ENCODE measurements at regions not wholly inside any gene's neighbourhood (a gene's known extent, or its start where the extent isn't known, plus 50 kb on each side); places are given as distances from the start of the nearest gene placed in this dataset.
A peak's percentile ranks its signal among the peaks of the same experiment; 100 is the strongest.

DNA sequence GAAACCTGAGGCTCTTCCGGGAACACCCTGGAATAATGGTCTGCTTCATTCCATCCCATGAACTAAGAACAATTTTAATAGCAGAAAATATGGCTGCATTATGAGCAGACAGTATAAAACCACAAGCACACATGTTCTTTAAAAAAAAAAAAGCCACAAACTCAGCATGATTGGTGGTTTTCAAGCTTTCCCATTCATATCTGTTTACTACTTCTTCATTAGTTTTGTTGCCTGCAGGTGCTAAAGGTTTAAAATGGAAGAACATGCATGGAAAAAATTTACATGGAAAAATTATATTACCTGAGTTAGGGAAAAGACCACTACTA is 137.9 kb upstream of the HES1 start:
- no peak for DNase-seq

DNA sequence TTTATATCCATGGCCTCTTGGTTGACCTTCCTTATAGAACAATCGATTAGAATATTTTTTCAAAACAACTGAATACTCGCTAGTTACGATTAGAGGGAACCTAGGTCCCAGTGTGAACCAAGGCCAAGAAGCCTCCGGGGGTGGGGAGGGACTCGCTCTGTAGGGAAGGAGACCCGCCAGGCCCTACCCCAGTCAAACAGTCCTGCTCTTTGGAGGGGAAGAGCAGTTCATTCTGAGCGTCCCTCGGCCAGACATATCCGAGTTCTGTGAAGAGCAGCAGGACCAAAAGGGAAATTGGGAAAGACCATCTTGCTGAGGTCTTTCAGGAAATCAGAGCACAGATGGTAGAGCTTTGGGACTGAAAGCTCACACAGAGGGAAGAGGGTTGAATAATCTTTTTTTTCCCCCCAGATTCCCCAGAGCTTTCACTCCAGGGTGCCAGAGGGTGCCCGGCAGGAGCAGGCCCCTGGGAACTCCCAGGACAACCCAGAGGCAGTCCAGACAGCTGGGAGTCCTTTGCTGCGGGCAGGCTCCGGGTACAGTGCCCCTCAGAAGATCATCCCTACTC is 137.2 kb upstream of the HES1 start:
- DNase-seq: no peak

DNA sequence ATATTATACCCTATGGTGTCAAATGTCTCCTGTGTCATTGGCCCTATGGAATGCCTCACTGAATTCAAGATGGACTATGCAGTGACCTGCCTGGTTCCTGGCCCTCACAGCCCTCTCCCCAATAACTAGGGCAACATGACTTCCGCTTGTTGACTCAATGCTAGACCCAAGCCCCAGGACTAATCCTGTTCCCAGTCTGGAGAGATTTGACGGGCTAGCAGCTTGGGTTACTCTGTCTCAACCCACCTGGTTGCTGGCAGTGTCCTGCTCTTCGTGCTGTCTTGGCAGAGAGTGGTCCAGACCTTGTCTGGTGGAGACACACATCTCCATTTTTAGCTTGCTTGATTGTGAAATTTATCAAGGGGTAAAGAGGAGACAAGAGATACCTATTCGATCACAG is 135.8 kb upstream of the HES1 start:
- DNase-seq: no peak

DNA sequence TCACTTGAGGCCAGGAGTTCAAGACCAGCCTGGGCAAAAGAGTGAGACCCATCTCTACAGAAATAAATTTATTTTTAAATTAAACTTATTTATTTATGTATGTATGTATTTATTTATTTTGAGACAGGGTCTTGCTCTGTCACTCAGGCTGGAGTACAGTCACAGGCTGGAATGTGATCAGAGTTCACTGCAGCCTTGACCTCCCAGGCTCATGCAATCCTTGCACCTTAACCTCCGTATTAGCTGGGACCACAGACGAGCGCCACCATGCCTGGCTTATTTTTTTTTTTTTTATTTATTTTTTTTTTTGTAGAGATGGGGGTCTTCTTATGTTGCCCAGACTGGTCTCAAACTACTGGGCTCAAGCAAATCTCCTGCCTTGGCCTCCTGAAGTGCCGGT is 135.2 kb upstream of the HES1 start:
- no peak for DNase-seq

DNA sequence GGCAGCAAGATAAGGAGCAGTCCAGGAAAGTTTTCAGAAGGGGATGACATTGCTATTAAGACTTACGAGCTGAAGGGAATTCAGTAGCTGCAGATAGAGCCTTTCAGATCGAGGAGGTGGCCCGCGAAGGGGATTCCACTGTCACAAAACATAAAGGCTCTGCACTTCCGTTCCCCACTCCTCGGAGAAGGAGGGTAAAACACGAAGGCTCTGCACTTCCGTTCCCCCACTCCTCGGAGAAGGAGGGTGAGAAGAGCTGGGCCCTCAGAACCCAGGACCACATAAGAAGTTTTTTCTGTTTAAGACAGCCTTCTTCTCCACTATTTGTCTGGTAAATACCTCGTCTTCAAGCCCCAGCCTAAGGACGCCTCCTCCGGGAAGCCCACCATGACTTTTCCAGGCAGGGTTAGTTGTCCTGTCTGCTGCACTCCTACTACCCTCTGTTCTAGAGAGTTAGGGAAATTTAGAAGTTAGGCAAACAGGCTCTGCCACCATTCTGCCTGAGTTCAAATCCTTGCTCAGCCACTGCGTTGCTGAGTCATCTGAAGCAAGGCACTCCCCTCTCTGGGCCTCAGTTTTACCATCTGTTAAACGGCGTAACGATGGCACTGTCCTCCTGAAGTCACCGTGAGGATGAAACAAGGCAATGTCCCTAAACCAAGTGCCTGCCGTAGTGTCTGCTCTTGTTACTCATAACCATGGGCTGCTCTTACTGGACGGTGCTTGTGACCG is 134.1 kb upstream of the HES1 start:
- no peak for DNase-seq

DNA sequence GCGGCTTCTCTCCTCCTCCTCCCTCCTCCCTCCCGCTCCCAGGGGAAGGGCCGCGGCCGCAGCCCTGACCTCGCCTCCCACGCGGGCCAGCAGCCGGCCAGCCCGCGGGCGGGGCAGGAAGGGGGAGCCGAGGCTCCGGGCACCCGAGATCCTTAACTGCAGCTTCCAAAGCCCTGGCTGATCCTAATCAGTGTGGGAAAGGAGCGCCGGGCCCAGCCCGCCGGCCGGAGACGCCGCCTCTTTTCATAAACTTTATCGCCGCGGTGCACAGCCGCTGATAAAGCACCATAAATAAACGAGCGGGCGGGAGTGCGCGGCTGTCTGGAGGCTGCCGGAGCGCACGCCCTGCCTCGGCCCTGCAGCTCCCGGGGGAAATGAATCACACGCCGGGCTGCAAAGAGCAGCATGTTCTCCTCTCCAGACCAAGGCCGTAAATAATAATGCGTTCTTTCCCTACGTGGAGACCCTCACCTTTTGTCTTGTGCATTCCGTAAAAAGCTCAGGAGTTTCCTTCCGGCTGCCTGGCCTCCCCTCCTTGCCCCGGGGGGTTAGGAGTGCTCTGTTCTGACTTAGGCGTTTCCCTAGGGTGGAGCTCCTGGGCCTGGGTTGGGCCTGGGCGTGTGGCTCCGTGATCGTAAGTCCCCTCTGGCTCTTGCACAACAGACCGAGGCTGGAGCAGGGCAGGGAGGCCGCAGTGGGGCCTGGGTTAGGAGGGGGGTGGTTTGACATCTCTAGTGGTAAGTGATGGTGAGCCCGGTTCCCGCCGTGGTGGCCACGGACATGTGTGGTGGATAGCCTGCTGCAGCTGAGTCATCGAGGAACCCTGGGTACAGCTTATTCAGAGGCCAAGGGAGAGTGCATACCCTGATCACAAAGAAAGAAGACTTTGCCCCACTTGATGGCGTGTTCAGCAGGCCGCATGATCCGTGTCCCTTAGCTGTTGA is 132.6 kb upstream of the HES1 start:
- DNase-seq: peak; percentile 95

DNA sequence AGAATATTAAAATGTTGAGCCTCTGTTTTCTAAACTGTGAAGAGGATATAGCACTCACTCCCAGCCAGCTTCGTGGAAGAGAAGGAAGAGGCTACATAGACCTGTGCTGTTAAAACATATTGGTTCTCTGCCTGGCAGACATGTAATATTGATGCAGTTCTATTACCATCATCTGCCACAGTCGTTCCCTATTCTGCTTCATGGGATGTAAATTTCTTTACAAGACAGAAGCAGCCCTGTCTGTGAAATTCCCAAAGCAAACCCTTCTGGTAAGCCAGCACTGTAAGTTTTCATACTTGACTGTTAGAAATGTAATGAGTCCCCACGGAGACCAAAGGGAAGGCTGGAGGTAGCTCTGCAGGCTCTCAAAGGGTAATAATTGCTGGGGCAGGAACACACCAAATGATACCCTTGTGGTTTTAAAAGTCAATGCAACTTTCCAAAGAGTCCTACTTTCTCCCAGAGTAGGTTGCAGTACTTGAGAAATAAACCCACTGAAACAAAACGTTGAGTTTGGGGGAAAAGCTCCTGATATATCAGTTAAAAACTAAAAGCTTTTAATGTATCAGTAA is 129.9 kb upstream of the HES1 start:
- no peak for DNase-seq

DNA sequence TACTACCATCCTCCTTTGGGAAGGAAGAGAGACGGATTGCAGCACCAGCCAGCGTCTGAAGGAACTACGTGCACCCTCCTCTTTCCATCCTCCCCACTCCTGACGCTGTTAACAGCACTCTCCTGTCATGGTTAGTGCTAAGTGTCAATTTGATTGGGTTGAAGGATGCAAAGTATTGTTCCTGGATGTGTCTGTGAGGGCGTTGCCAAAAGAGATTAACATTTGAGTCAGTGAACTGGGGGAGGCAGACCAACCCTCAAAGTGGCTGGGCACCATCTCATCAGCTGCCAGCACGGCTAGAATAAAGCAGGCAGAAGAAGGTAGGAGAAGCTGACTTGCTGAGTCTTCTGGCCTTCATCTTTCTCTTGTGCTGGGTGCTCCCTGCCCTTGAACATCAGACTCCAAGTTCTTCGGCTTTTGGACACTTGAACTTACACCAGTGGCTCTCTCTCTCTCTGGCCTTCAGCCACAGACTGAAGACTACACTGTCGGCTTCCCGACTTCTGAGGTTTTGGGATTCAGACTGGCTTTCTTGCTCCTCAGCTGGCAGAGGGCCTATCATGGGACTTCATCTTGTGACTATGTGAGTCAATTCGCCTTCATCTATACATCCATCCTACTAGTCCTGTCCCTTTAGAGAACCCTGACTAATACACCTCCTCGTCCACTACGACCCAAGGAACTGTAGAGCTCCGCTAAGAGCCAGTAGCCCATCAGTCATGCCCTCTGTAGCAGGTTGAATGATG is 128.2 kb upstream of the HES1 start:
- DNase-seq: no peak

DNA sequence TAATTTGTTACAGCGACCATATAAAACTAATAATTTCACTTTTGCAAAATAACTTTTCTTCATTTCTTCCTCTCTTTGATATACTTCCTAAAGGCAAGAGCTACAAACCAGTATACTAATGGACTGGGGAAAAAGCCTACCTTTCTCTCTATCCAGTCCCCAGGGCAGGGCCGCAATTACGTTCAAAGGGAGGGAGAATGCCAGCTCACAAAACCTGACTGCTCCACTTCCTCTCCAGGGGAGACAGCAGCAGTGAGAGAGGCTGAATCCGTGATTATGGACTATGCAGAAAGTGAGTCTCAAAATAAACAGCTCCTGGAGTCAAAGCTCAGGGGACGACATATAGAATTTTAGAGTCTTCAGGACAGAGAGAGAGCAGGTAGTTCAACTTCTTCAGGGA is 126.9 kb upstream of the HES1 start:
- DNase-seq: no peak

DNA sequence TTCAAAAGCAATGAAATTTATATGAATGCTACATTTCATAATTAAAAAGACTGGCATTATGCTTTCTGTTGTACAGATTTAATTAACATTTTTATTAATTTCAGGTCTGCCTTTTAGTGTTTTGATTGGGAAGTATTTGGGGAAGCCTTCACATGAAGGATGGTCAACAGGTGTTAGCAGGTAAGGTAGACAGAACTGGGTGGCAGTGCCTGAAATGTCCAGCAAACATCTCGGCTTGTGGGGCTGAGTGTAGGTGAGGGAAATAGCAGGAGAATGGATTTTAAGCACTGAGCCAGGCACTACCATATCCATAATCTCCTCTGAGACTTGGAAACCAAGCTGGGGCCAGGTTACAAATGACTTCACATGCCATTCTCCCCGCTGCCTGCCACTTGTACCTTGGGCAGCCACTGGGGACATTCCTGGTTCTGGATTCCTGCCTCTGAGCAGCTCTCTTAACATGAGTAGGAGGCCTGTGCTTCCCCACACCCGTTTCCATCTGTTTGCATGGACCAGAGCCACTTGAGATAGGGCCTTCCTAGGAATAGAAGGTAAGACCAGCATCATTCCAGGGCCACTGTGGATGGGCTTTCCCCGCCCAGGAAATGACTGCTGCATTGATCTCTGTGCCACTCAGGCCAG is 125.9 kb upstream of the HES1 start:
- no peak for DNase-seq

DNA sequence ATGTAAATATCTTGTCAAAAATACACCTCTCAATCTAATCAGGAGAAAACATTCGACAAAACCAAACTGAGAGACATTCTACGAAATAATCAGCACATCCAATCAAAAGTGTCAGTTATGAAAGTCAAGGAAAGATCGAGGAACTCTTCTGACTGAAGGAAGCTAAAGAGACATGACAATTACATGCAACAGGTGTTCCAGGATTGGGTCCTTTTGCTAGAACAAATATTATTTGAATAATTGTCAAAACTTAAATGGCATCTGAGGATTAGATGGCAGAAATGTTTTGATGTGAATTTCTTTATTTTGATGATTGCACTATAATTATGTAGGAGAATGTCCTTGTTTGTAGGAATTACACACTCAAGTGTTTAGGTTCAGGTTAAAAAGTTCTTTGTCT is 124.1 kb upstream of the HES1 start:
- DNase-seq: no peak

DNA sequence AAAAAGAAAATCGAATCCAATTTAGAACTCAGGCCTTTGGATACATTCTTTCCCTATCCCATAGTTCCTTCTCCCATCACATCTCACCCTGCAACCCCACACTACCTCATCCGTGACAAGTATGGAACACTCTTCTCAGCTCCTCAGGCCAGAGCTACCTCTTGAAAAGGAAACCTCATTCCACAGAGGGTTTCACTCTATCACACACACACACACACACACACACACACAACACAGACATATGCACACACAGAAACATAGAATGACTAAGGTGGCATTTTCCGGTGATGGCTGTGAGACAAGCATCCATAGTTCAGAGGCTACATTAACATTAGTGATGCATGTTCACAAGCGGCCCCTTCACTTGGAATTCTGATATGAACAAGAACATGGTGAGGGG is 122.0 kb upstream of the HES1 start:
- no peak for DNase-seq

DNA sequence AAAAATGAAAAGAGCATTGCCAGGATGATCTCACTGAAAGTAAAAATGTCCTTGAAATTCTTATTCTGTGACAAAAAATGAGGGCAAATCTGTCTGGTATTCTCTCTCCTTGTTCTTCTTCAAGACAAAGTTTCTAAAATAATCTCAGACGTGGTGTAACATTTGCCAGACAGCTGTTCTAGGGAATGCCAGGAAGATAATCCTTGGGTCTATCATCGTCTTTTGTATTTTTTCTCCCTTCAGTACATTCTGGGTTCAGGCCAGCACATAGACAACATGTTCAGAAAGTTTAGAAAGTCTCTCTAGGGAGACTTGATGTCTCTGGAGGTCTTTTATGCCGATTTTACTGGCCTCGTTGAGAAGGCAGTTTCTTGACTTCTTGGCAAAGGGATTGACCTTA is 121.2 kb upstream of the HES1 start:
- no peak for DNase-seq

DNA sequence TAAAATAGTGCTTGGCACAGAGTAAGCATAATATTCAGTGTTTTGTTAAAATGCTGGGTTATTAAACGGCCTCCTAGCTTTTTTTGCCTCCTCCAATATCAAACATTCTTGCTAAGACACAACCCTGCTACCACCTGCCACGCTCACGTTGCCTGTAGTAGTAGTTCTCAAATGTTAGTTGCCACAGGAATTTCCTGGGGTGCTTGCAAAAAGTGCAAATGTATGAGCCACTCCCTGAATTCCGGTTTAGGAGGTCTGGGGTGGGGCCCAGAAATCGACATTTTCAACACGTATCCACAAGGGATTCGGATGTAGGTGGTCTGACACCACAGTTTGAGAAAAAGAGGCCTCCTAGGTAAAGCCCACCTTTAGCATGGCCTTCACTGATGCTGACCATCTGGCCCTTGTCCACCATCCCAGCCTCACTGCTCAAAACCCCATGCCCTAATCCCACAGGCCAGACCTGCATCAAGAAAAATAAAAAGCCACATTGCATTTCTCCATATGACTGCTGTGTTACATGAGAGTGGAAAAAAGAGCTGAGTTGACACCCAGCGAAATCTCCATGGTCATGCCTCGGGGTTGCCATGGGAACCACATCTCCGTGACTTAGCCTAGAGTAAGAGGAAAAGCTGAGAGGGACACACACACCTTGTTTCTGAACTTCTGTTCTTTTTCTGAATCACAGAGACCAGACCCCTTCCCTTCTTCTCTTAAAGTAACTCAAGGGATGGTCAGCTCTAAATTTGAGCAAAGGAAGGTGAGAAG is 116.4 kb upstream of the HES1 start:
- no peak for DNase-seq

DNA sequence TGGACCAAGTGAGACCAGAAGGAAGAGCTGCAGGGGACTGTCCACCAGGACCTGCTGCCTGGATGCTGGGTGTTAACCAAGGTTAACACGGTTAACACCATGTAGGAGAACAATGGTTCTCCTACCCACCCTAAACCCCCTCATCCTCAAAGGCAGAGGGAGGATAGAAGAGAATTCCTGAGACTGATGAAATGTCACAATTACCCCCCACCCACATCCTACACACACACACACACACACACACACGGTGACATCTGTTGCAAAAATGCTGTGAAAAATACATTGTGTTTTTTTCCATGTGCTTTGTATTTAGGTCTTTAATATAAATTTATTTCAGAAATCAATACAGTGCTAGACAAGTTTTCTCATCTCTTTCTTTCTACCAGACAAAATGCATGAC is 113.9 kb upstream of the HES1 start:
- DNase-seq: no peak

DNA sequence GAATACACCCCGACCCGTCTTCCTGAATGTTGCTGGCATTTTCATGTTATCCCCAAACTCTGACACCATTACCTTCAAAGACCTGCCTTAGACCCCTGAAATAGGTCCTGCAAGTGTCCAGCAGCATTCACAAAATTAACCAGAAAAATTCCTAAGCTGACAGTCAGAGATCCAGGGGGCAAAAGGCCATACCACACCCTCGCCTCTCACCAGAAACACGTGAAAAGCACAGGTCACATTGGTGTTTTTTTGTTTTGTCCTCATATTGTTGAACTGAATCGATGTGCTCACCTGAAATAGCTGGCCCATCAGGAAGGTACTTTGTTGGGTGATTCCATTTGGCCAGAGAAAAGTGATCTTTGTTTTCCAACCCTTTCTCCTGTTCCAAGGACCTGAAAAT is 113.1 kb upstream of the HES1 start:
- no peak for DNase-seq

DNA sequence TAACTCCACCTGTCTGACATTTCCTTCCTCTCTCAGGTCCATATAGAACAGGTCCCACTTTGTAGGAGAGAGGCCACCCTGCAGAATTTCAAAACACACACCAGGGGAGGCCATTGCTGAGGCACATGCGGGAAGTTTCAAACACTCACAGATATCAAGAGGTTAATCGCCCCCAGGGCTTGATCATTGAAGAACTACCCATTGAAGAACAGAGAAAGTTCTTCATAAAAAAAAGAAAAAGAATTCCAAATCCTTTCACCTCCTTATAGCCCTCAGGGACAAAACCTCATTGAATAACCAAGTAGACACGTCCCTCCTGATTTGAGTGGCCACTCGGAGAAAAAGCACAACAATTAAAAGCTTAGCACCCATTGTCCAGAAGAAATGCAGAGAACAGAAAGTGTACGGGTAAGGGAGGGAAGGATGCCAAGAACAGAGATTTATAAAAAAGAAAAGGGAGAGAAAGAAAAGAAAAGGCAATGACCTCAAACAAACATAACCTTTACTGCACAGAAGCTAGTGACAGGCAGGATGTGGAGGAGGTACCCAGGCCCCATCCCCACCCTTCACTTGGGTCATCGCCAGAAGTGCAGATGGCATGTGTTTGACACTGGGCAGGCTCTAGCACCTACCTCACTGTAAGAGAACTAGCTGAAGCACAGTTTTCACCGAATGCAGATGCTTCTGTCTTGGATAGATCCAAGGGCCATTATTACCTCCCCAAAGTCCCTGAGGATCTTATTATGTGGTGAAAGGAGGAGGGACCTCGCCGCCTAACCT is 112.3 kb upstream of the HES1 start:
- DNase-seq: no peak

DNA sequence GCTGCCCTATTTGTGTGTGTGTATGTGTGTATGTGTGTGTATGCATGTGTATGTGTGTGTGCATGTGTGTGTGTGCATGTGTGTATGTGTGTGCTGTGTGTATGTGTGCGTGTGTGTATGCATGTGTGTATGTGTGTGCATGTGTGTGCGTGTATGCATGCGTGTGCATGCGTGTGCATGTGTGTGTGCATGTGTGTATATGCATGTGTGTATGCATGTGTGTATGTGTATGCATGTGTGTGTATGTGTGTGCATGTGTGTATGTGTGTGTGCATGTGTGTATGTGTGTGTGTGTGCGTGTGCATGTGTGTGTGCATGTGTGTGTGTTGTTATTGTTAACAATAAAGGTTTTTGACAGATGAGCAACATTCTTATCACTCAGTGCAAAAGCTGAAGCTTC is 110.8 kb upstream of the HES1 start:
- no peak for DNase-seq

DNA sequence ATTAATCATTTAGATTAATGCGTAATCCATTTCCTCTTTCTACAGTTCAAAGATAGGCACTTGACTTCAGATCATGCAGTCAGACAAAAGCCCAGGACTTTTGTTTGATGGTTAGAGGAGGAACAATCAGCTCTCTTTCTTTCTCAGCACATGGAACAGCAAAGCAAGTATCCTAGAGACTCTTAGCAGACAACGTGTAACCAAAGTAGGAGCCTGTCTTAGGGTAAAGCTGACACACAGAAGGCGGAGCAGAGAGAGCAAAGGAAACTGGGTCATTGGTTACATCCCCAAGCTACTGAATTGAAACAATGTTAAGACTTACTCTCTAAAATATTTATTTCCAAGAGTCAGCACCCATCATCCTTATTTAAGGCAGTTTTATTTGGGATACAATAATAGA is 110.0 kb upstream of the HES1 start:
- DNase-seq: no peak

DNA sequence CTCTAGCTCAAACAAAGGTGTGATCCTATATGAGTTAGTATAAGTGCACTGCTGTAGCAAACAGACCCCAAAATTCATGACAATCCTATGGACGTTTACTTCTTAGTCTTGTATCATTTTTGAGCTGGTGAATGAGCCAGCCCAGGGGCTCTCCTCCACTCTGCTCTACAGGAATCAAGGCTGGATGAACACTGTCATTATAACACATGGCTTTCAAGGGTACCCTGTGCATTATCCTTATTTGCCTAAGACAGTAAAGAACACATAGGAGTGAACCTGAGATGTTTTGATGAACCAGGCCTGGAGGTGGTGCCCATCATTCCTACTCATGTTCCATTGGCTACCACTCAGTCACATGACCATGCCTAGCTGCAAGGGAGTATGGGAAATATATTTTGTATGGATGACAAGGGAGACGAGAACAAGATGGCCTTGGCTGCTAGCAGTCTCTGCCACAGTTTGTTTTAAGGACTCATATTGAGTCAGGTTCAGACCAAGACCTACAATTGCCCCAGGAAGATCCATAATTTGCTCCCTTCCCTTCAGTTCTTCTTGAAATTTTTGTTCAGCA is 107.4 kb upstream of the HES1 start:
- no peak for DNase-seq

DNA sequence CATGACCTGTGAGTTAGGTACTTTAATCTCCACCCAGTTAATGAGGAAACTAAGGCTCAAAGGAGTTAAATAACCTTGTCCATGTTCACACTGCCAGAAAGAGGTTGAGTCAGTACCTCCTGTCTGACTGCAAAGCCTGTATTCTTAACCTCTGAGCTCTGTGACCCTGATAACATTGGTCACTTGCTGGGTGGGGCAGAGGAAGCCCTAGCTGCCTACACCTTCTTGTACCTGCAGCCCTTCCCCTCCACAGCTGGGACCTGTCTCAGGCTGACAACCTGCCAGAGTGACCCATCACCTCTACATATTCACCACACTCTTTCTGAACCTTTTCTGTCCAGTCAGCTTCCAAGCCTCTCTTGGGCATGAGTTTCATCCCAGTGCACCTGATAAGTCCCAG is 106.1 kb upstream of the HES1 start:
- DNase-seq: no peak
